ENCODE measurements at regions not wholly inside any gene's neighbourhood (a gene's known extent, or its start where the extent isn't known, plus 50 kb on each side); places are given as distances from the start of the nearest gene placed in this dataset.
"Not testable (repeated sequence)": the region's sequence is repeated elsewhere in the genome, so short reads cannot be mapped to it uniquely, and the experiment has no call there.

DNA sequence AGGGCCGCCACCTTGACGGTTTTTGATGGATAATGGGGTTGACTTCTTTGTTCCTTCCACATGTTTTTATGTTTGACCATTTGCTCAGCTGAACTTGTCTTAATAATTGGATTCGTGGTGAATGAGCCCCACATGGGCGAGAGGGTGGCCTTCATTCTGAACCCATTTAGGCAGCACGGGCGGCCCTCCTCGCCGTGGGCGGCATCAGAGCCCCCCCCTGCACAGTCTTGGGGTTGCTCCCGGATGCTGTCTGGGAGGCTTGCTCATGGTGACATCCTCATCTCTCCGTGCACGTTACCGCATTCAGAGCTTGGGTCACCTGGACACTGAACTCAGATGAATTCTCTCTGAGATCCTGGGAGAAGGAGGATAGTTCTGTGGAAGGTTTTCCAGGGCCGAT lies 172.3 kb upstream of the OSBPL11 start:
- ChIA-PET RAD21 (ENCODE audit: low non-redundant PET in 1 of 2, low total read pairs in 2 of 2, uncharacterized antibody in 2 of 2, unreplicated experiment in 2 of 2) (no interaction called here), POLR2A (no interaction called here), CTCF (no interaction called here)
- Histone ChIP-seq H3K4me1 (ENCODE audit: control insufficient read depth in 1 of 2, insufficient read depth in 2 of 2, low read length in 2 of 2) (no peaks in the 10 kb centered on the region; a peak in 1 of 4 replicates), H3K9me2 (ENCODE audit: insufficient read depth) (no peaks in the 10 kb centered on the region), H3K27ac (ENCODE audit: low read depth, low read length) (no peak overlapping the region), H3K9me3 (ENCODE audit: control insufficient read depth in 1 of 2, insufficient read depth in 1 of 2, low read depth in 1 of 2, low read length in 2 of 2) (no peaks in the 10 kb centered on the region), H3K36me3 (ENCODE audit: control insufficient read depth in 1 of 2, insufficient read depth in 2 of 2, low read length in 2 of 2) (no peaks in the 10 kb centered on the region), H3K79me2 (ENCODE audit: insufficient read depth, low read length) (no peaks in the 10 kb centered on the region), H3K4me2 (ENCODE audit: low read length) (no peak overlapping the region), H3K27me3 (ENCODE audit: insufficient read depth, low read length) (no peaks in the 10 kb centered on the region), H2AFZ (ENCODE audit: low read depth, low read length, poor library complexity, severe bottlenecking) (no peak overlapping the region), H4K20me1 (ENCODE audit: insufficient read depth) (no peaks in the 10 kb centered on the region), H3K9ac (ENCODE audit: low read length) (no peak overlapping the region), H3K4me3 (replicated peaks in 1 of 2; ENCODE audit: low read depth in 1 of 2, low read length in 2 of 2) (no peak overlapping the region)
- no TSS peak for BruUV-seq (replicated peaks)
- no peak for TF ChIP-seq JUND (IDR thresholded peaks at IDR 0.05)
- TF ChIP-seq SP1 (IDR thresholded peaks at IDR 0.05; ENCODE audit: low read depth) = no peak
- TF ChIP-seq TCF7L2 (IDR thresholded peaks at IDR 0.05; ENCODE audit: borderline replicate concordance, extremely low read depth, insufficient read depth, insufficient read length) = no peak
- no peak for TF ChIP-seq SIN3A (IDR thresholded peaks at IDR 0.05; ENCODE audit: low read depth)
- no peak for TF ChIP-seq EZH2phosphoT487 (IDR thresholded peaks at IDR 0.05; ENCODE audit: borderline replicate concordance)
- no peak for TF ChIP-seq CEBPB (IDR thresholded peaks at IDR 0.05; ENCODE audit: low read depth)
- TF ChIP-seq ELF1 (IDR thresholded peaks at IDR 0.05; ENCODE audit: borderline replicate concordance, low read depth) = no peak
- intact Hi-C loops (cut with micrococcal nuclease) = no loop called here
- ATAC-seq = no peak
- DNase-seq (ENCODE audit: low read depth, low spot score) = no peak

DNA sequence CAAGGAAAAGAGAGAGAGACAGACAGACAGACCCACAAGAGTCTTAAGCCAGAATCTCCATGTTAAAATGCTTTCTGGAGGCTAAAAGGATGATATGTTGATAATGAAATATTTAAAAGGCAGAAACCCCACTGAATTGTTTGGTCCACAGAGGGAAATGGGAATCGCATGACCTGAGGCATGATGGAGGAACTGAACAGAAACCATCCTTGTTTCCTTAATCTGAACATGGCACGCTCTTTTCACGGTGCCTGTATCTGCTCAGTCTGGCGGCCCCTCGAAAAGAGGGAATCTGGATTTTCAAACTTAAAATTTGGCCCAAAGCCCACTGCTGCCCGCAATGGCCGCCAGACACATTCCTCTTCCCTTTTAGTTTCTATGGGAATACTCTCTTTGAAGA lies 173.5 kb upstream of the OSBPL11 start:
- H3K4me1 ChIP-seq (ENCODE audit: control insufficient read depth in 1 of 2, insufficient read depth in 2 of 2, low read length in 2 of 2); H3K36me3 ChIP-seq (ENCODE audit: control insufficient read depth in 1 of 2, insufficient read depth in 2 of 2, low read length in 2 of 2); H3K79me2 ChIP-seq (ENCODE audit: insufficient read depth, low read length); ATAC-seq; CTCF ChIA-PET; H3K9me3 ChIP-seq (ENCODE audit: control insufficient read depth in 1 of 2, insufficient read depth in 1 of 2, low read depth in 1 of 2, low read length in 2 of 2); intact Hi-C loops (cut with micrococcal nuclease); POLR2A ChIA-PET; DNase-seq (ENCODE audit: low read depth, low spot score); H3K9ac ChIP-seq (ENCODE audit: low read length); H3K4me3 ChIP-seq (replicated peaks in 1 of 2; ENCODE audit: low read depth in 1 of 2, low read length in 2 of 2); H3K4me2 ChIP-seq (ENCODE audit: low read length); H4K20me1 ChIP-seq (ENCODE audit: insufficient read depth); H3K9me2 ChIP-seq (ENCODE audit: insufficient read depth); RAD21 ChIA-PET (ENCODE audit: low non-redundant PET in 1 of 2, low total read pairs in 2 of 2, uncharacterized antibody in 2 of 2, unreplicated experiment in 2 of 2); H3K27me3 ChIP-seq (ENCODE audit: insufficient read depth, low read length); H2AFZ ChIP-seq (ENCODE audit: low read depth, low read length, poor library complexity, severe bottlenecking); H3K27ac ChIP-seq (ENCODE audit: low read depth, low read length); BruUV-seq (replicated peaks): not testable (repeated sequence)

DNA sequence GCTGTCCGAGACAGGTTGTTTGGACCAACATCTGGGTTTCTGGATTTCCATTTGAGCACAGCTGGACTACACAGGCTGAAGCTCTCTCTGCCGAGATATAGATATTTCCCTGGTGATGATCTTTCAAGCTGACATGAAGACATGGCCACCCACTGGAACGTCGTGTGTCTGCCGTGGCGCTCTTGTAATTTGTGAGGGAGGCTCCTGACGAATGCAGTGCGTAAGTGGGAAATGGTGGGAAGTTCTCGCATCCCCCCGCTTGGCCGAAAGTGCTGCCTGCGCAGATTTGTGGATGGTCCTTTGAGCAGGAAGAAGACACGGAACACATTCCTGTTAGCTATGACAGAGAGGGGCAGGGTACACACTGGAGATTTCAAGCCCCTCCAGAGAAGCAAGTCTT lies 176.2 kb upstream of the OSBPL11 start:
- H3K9me2 ChIP-seq (ENCODE audit: insufficient read depth); H3K4me2 ChIP-seq (ENCODE audit: low read length); H3K4me3 ChIP-seq (replicated peaks in 1 of 2; ENCODE audit: low read depth in 1 of 2, low read length in 2 of 2); H3K27ac ChIP-seq (ENCODE audit: low read depth, low read length); H3K36me3 ChIP-seq (ENCODE audit: control insufficient read depth in 1 of 2, insufficient read depth in 2 of 2, low read length in 2 of 2); H3K9ac ChIP-seq (ENCODE audit: low read length); BruUV-seq (replicated peaks); H2AFZ ChIP-seq (ENCODE audit: low read depth, low read length, poor library complexity, severe bottlenecking); RAD21 ChIA-PET (ENCODE audit: low non-redundant PET in 1 of 2, low total read pairs in 2 of 2, uncharacterized antibody in 2 of 2, unreplicated experiment in 2 of 2); intact Hi-C loops (cut with micrococcal nuclease); H3K4me1 ChIP-seq (ENCODE audit: control insufficient read depth in 1 of 2, insufficient read depth in 2 of 2, low read length in 2 of 2); CTCF ChIA-PET; DNase-seq (ENCODE audit: low read depth, low spot score); POLR2A ChIA-PET; H3K9me3 ChIP-seq (ENCODE audit: control insufficient read depth in 1 of 2, insufficient read depth in 1 of 2, low read depth in 1 of 2, low read length in 2 of 2); H3K79me2 ChIP-seq (ENCODE audit: insufficient read depth, low read length); H4K20me1 ChIP-seq (ENCODE audit: insufficient read depth); ATAC-seq; H3K27me3 ChIP-seq (ENCODE audit: insufficient read depth, low read length): not testable (repeated sequence)

DNA sequence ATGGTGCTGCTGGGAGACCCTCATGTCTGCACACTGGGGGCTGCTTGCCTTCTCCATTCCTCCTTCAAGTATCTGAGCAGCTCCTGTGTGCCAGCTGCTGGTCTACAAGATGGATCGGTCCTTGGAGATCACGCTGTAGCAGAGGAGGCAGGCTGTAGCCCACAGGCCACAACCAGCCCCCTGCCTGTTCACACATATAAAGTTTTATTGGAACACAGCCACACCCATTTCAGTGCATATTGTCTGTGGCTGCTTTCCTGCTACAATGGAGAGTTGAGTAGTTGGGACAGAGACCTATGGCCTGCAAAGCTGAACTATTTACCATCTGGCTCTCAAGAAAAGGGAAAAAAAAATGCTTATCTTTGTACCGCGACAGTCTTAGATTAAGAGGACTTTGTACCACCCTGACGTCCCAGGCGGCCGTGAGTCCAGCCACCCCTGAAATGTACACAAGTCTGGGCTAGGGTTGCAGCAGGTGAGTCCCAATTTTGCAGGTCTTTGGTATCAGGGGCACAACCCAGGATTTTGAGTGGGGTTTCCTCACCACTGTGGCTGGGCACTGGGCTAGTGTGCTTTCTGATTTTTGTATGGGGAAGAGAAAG lies 179.2 kb upstream of the OSBPL11 start:
- H3K4me1 ChIP-seq (ENCODE audit: control insufficient read depth in 1 of 2, insufficient read depth in 2 of 2, low read length in 2 of 2); H2AFZ ChIP-seq (ENCODE audit: low read depth, low read length, poor library complexity, severe bottlenecking); RAD21 ChIA-PET (ENCODE audit: low non-redundant PET in 1 of 2, low total read pairs in 2 of 2, uncharacterized antibody in 2 of 2, unreplicated experiment in 2 of 2); H3K9me2 ChIP-seq (ENCODE audit: insufficient read depth); H3K27ac ChIP-seq (ENCODE audit: low read depth, low read length); H3K4me2 ChIP-seq (ENCODE audit: low read length); H3K4me3 ChIP-seq (replicated peaks in 1 of 2; ENCODE audit: low read depth in 1 of 2, low read length in 2 of 2); DNase-seq (ENCODE audit: low read depth, low spot score); intact Hi-C loops (cut with micrococcal nuclease); POLR2A ChIA-PET; H3K9ac ChIP-seq (ENCODE audit: low read length); H4K20me1 ChIP-seq (ENCODE audit: insufficient read depth); ATAC-seq; BruUV-seq (replicated peaks); H3K27me3 ChIP-seq (ENCODE audit: insufficient read depth, low read length); CTCF ChIA-PET; H3K36me3 ChIP-seq (ENCODE audit: control insufficient read depth in 1 of 2, insufficient read depth in 2 of 2, low read length in 2 of 2); H3K79me2 ChIP-seq (ENCODE audit: insufficient read depth, low read length); H3K9me3 ChIP-seq (ENCODE audit: control insufficient read depth in 1 of 2, insufficient read depth in 1 of 2, low read depth in 1 of 2, low read length in 2 of 2): not testable (repeated sequence)
